Dendritic cell treated with granulocyte-macrophage colony-stimulating factor and Interleukin-4, amounts not matched to agents 40 ng/mL and 50 ng/mL, for 4 days (primary cell): ENCODE measurements at regions not wholly inside any gene's neighbourhood (a gene's known extent, or its start where the extent isn't known, plus 50 kb on each side); places are given as distances from the start of the nearest gene placed in this dataset.

Experiments
- H3K27ac Mint-ChIP-seq: one replicate; pipeline ENCODE4 v1.8.0; 2022; ENCODE audit warnings: mild to moderate bottlenecking, mixed read lengths
- H3K27me3 Mint-ChIP-seq: one replicate; pipeline ENCODE4 v1.8.0; 2022; ENCODE audit warnings: mild to moderate bottlenecking, mixed read lengths
- H3K36me3 Mint-ChIP-seq: one replicate; pipeline ENCODE4 v1.8.0; 2022; ENCODE audit warnings: low read depth, mixed read lengths
- H3K4me1 Mint-ChIP-seq: one replicate; pipeline ENCODE4 v1.8.0; 2022; ENCODE audit warnings: low read depth, mixed read lengths
- H3K4me3 Mint-ChIP-seq: one replicate; pipeline ENCODE4 v1.8.0; 2022; ENCODE audit warnings: mild to moderate bottlenecking, moderate library complexity, mixed read lengths
- H3K9me3 Mint-ChIP-seq: one replicate; pipeline ENCODE4 v1.8.0; 2022; ENCODE audit warnings: mixed read lengths
- intact Hi-C: fragments of 100-400 bp; cut with micrococcal nuclease; formaldehyde crosslinking; loops from one replicate; pipeline ENCODE4 v1.15.0; 2022

- Mint-ChIP-seq H3K9me3 (no peaks in the 10 kb centered on the region), H3K4me1 (no peaks in the 10 kb centered on the region), H3K4me3 (no peak overlapping the region), H3K27ac (no peak overlapping the region), H3K27me3 (peaks cover 29% of the 10 kb centered on the region), H3K36me3 (no peaks in the 10 kb centered on the region)
- intact Hi-C loops, result no loop called here
Observed at GRCh38 chr21:43280949-43281633, 112.3 kb downstream of the CRYAA start.

GRCh38 chr21:43279578-43279894 is 110.7 kb downstream of the CRYAA start:
- H3K27me3 Mint-ChIP-seq, result peaks cover 42% of the 10 kb centered on the region
- no peak overlapping the region for H3K27ac Mint-ChIP-seq
- H3K4me1 Mint-ChIP-seq, result no peaks in the 10 kb centered on the region
- intact Hi-C loops, result no loop called here
- H3K36me3 Mint-ChIP-seq, result no peaks in the 10 kb centered on the region
- H3K4me3 Mint-ChIP-seq, result no peak overlapping the region
- no peaks in the 10 kb centered on the region for H3K9me3 Mint-ChIP-seq

GRCh38 chr21:43278766-43279577 is 110.2 kb downstream of the CRYAA start:
- Mint-ChIP-seq H3K4me1 (no peaks in the 10 kb centered on the region), H3K36me3 (no peaks in the 10 kb centered on the region), H3K27ac (no peak overlapping the region), H3K4me3 (no peak overlapping the region), H3K27me3 (peaks cover 47% of the 10 kb centered on the region), H3K9me3 (no peaks in the 10 kb centered on the region)
- intact Hi-C loops, result no loop called here

- H3K4me1 Mint-ChIP-seq, result no peaks in the 10 kb centered on the region
- no peaks in the 10 kb centered on the region for H3K9me3 Mint-ChIP-seq
- peaks cover 47% of the 10 kb centered on the region for H3K27me3 Mint-ChIP-seq
- H3K36me3 Mint-ChIP-seq, result no peaks in the 10 kb centered on the region
- H3K4me3 Mint-ChIP-seq, result no peak overlapping the region
- no peak overlapping the region for H3K27ac Mint-ChIP-seq
- intact Hi-C loops, result no loop called here
Observed at GRCh38 chr21:43278359-43278758, 109.6 kb downstream of the CRYAA start.

GRCh38 chr21:43277481-43278351 is 108.9 kb downstream of the CRYAA start:
- H3K4me3 Mint-ChIP-seq, result no peak overlapping the region
- H3K4me1 Mint-ChIP-seq, result no peaks in the 10 kb centered on the region

GRCh38 chr21:43276811-43277210 is 108.0 kb downstream of the CRYAA start:
- Mint-ChIP-seq H3K27ac (no peak overlapping the region), H3K4me1 (no peaks in the 10 kb centered on the region), H3K36me3 (no peaks in the 10 kb centered on the region), H3K9me3 (no peaks in the 10 kb centered on the region), H3K27me3 (peaks cover 47% of the 10 kb centered on the region), H3K4me3 (no peak overlapping the region)
- intact Hi-C loops, result no loop called here

More at GRCh38 chr21:43277481-43278351, 108.9 kb downstream of the CRYAA start:
- Mint-ChIP-seq H3K9me3 (no peaks in the 10 kb centered on the region), H3K36me3 (no peaks in the 10 kb centered on the region), H3K27me3 (peaks cover 47% of the 10 kb centered on the region), H3K27ac (no peak overlapping the region)
- intact Hi-C loops, result no loop called here

GRCh38 chr21:43275421-43276211 is 106.8 kb downstream of the CRYAA start:
- Mint-ChIP-seq H3K27ac (no peak overlapping the region), H3K27me3 (peaks cover 44% of the 10 kb centered on the region), H3K36me3 (no peaks in the 10 kb centered on the region), H3K9me3 (no peaks in the 10 kb centered on the region), H3K4me1 (no peaks in the 10 kb centered on the region), H3K4me3 (no peak overlapping the region)
- intact Hi-C loops, result no loop called here

GRCh38 chr21:43274946-43275310 is 106.1 kb downstream of the CRYAA start:
- no peak overlapping the region for H3K4me3 Mint-ChIP-seq

GRCh38 chr21:43274022-43274945 is 105.5 kb downstream of the CRYAA start:
- intact Hi-C loops, result no loop called here

More at GRCh38 chr21:43274946-43275310, 106.1 kb downstream of the CRYAA start:
- H3K4me1 Mint-ChIP-seq, result no peaks in the 10 kb centered on the region
- H3K27ac Mint-ChIP-seq, result no peak overlapping the region
- intact Hi-C loops, result no loop called here
- peaks cover 44% of the 10 kb centered on the region for H3K27me3 Mint-ChIP-seq
- H3K36me3 Mint-ChIP-seq, result no peaks in the 10 kb centered on the region
- H3K9me3 Mint-ChIP-seq, result no peaks in the 10 kb centered on the region

GRCh38 chr21:43273708-43274021 is 104.9 kb downstream of the CRYAA start:
- intact Hi-C loops, result no loop called here
- Mint-ChIP-seq H3K36me3 (no peaks in the 10 kb centered on the region), H3K27me3 (peaks cover 44% of the 10 kb centered on the region)

More at GRCh38 chr21:43274022-43274945, 105.5 kb downstream of the CRYAA start:
- Mint-ChIP-seq H3K27me3 (peaks cover 44% of the 10 kb centered on the region), H3K36me3 (no peaks in the 10 kb centered on the region), H3K4me3 (no peak overlapping the region), H3K9me3 (no peaks in the 10 kb centered on the region), H3K27ac (no peak overlapping the region), H3K4me1 (no peaks in the 10 kb centered on the region)

GRCh38 chr21:43273016-43273707 is 104.4 kb downstream of the CRYAA start:
- H3K9me3 Mint-ChIP-seq, result no peaks in the 10 kb centered on the region
- H3K27me3 Mint-ChIP-seq, result peaks cover 40% of the 10 kb centered on the region
- intact Hi-C loops, result no loop called here
- no peak overlapping the region for H3K27ac Mint-ChIP-seq
- H3K36me3 Mint-ChIP-seq, result no peaks in the 10 kb centered on the region
- no peak overlapping the region for H3K4me3 Mint-ChIP-seq
- no peaks in the 10 kb centered on the region for H3K4me1 Mint-ChIP-seq

More at GRCh38 chr21:43273708-43274021, 104.9 kb downstream of the CRYAA start:
- Mint-ChIP-seq H3K4me1 (no peaks in the 10 kb centered on the region), H3K27ac (no peak overlapping the region), H3K4me3 (no peak overlapping the region), H3K9me3 (no peaks in the 10 kb centered on the region)

GRCh38 chr21:43272591-43272990 is 103.8 kb downstream of the CRYAA start:
- H3K4me1 Mint-ChIP-seq, result no peaks in the 10 kb centered on the region
- intact Hi-C loops, result no loop called here
- no peaks in the 10 kb centered on the region for H3K9me3 Mint-ChIP-seq
- H3K4me3 Mint-ChIP-seq, result no peak overlapping the region
- H3K27ac Mint-ChIP-seq, result no peak overlapping the region
- H3K27me3 Mint-ChIP-seq, result peaks cover 35% of the 10 kb centered on the region
- H3K36me3 Mint-ChIP-seq, result no peaks in the 10 kb centered on the region
